ENCODE measurements at regions not wholly inside any gene's neighbourhood (a gene's known extent, or its start where the extent isn't known, plus 50 kb on each side); places are given as distances from the start of the nearest gene placed in this dataset.

- 0 out of 4 replicates have a peak, but pooled peaks of 1 of the 2 experiments have one; percentile 21 for TF ChIP-seq ETV6 (conservative IDR thresholded peaks at IDR 0.05 in 1 of 2, IDR thresholded peaks at IDR 0.05 in 1 of 2; ENCODE audit: borderline replicate concordance in 1 of 2, low read depth in 1 of 2)
- TF ChIP-seq NR2F1 (conservative IDR thresholded peaks at IDR 0.05): 0 out of 2 replicates have a peak, but pooled peaks have one; percentile 13
- TF ChIP-seq POLR2A (IDR thresholded peaks at IDR 0.05; ENCODE audit: low read depth, low read length): peak; percentile 51
- TF ChIP-seq ZBTB33 (IDR thresholded peaks at IDR 0.05): no peak
- no peak for TF ChIP-seq EZH2 (IDR thresholded peaks at IDR 0.05; ENCODE audit: borderline replicate concordance, control insufficient read depth, low read depth, low read length)
- no peak for TF ChIP-seq E4F1 (IDR thresholded peaks at IDR 0.05; ENCODE audit: borderline replicate concordance, partially characterized antibody)
- 0 out of 2 replicates have a peak, but pooled peaks have one; percentile 1 for TF ChIP-seq SPI1 (IDR thresholded peaks at IDR 0.05; ENCODE audit: borderline replicate concordance, insufficient read depth, low read depth, low read length)
Measured at GRCh38 chr2:118223992-118224894, 136.0 kb downstream of the INSIG2 start (continued).

Measured in GM12878 (cell line).